ENCODE measurements at regions not wholly inside any gene's neighbourhood (a gene's known extent, or its start where the extent isn't known, plus 50 kb on each side); places are given as distances from the start of the nearest gene placed in this dataset.
"Not testable (repeated sequence)": the region's sequence is repeated elsewhere in the genome, so short reads cannot be mapped to it uniquely, and the experiment has no call there.

- H3K9me3 ChIP-seq (ENCODE audit: low read length); DNase-seq (ENCODE audit: low spot score); in situ Hi-C loops (cut with HindIII; ENCODE audit: extremely low pct_ligation_motif_present, low pct_unique_long_range_greater_than_20kb); H2AFZ ChIP-seq (ENCODE audit: low read length); H3K27me3 ChIP-seq (ENCODE audit: control insufficient read depth in 1 of 2, insufficient read depth in 2 of 2, low read length in 2 of 2); H3K4me3 ChIP-seq (replicated peaks in 1 of 3; ENCODE audit: insufficient read depth in 1 of 3, low read depth in 2 of 3, low read length in 3 of 3); H3K4me1 ChIP-seq (ENCODE audit: insufficient read depth, low read length); intact Hi-C loops (cut with micrococcal nuclease; ENCODE audit: unreplicated experiment); H3K36me3 ChIP-seq (replicated peaks in 1 of 2; ENCODE audit: control insufficient read depth in 1 of 2, insufficient read depth in 2 of 2, low read length in 2 of 2); CTCF ChIA-PET (ENCODE audit: low intra/inter-chr PET ratio, low total read pairs); POLR2A ChIA-PET; H3K4me2 ChIP-seq (ENCODE audit: low read depth, low read length); H4K20me1 ChIP-seq (ENCODE audit: insufficient read depth, low read length); H3K27ac ChIP-seq (ENCODE audit: extremely low read length, insufficient read depth, low read length); FAIRE-seq; H3K79me2 ChIP-seq (ENCODE audit: insufficient read depth, low read length); H3K9ac ChIP-seq (ENCODE audit: insufficient read depth, low read depth, low read length); ATAC-seq; BruUV-seq (replicated peaks): not testable (repeated sequence)
Observed at GRCh38 chrY:26254262-26254661, 632.3 kb downstream of the CDY1 start.

DNA sequence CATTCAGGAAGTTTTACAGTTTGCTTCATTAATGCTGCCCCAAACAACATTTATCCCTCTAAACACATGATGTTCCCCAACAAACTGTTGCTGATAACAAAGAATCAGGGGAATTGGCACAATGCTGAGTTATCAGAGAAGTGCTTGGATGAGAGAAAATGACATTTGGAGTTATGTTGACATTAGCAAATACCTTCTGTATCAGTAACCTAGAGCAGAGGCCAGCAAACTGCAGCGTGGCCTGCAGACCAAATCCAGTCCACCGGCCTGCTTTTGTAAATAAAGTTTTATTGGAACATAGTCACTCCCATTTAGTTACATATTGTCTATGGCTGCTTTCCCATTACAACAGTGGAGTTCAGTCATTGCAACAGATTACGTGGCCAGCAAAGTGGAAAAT, 643.5 kb downstream of the CDY1 start:
- H3K9ac ChIP-seq (ENCODE audit: insufficient read depth, low read depth, low read length); BruUV-seq (replicated peaks); FAIRE-seq; H3K4me3 ChIP-seq (replicated peaks in 1 of 3; ENCODE audit: insufficient read depth in 1 of 3, low read depth in 2 of 3, low read length in 3 of 3); in situ Hi-C loops (cut with HindIII; ENCODE audit: extremely low pct_ligation_motif_present, low pct_unique_long_range_greater_than_20kb); H2AFZ ChIP-seq (ENCODE audit: low read length); H4K20me1 ChIP-seq (ENCODE audit: insufficient read depth, low read length); H3K27me3 ChIP-seq (ENCODE audit: control insufficient read depth in 1 of 2, insufficient read depth in 2 of 2, low read length in 2 of 2); H3K79me2 ChIP-seq (ENCODE audit: insufficient read depth, low read length); H3K4me1 ChIP-seq (ENCODE audit: insufficient read depth, low read length); ATAC-seq; H3K27ac ChIP-seq (ENCODE audit: extremely low read length, insufficient read depth, low read length); POLR2A ChIA-PET; intact Hi-C loops (cut with micrococcal nuclease; ENCODE audit: unreplicated experiment); H3K36me3 ChIP-seq (replicated peaks in 1 of 2; ENCODE audit: control insufficient read depth in 1 of 2, insufficient read depth in 2 of 2, low read length in 2 of 2); CTCF ChIA-PET (ENCODE audit: low intra/inter-chr PET ratio, low total read pairs); DNase-seq (ENCODE audit: low spot score); H3K9me3 ChIP-seq (ENCODE audit: low read length); H3K4me2 ChIP-seq (ENCODE audit: low read depth, low read length): not testable (repeated sequence)
- no CpG with 5 or more reads among the region's 3 CpGs for WGBS (ENCODE audit: low lambda C conversion rate)

- H2AFZ ChIP-seq (ENCODE audit: low read length); H3K9ac ChIP-seq (ENCODE audit: insufficient read depth, low read depth, low read length); DNase-seq (ENCODE audit: low spot score); H3K36me3 ChIP-seq (replicated peaks in 1 of 2; ENCODE audit: control insufficient read depth in 1 of 2, insufficient read depth in 2 of 2, low read length in 2 of 2); CTCF ChIA-PET (ENCODE audit: low intra/inter-chr PET ratio, low total read pairs); H3K9me3 ChIP-seq (ENCODE audit: low read length); ATAC-seq; H3K4me3 ChIP-seq (replicated peaks in 1 of 3; ENCODE audit: insufficient read depth in 1 of 3, low read depth in 2 of 3, low read length in 3 of 3); FAIRE-seq; H3K27me3 ChIP-seq (ENCODE audit: control insufficient read depth in 1 of 2, insufficient read depth in 2 of 2, low read length in 2 of 2); BruUV-seq (replicated peaks); H4K20me1 ChIP-seq (ENCODE audit: insufficient read depth, low read length); in situ Hi-C loops (cut with HindIII; ENCODE audit: extremely low pct_ligation_motif_present, low pct_unique_long_range_greater_than_20kb); H3K4me2 ChIP-seq (ENCODE audit: low read depth, low read length); intact Hi-C loops (cut with micrococcal nuclease; ENCODE audit: unreplicated experiment); POLR2A ChIA-PET; H3K79me2 ChIP-seq (ENCODE audit: insufficient read depth, low read length); H3K27ac ChIP-seq (ENCODE audit: extremely low read length, insufficient read depth, low read length); H3K4me1 ChIP-seq (ENCODE audit: insufficient read depth, low read length): not testable (repeated sequence)
- WGBS (ENCODE audit: low lambda C conversion rate), result no CpG with 5 or more reads among the region's 3 CpGs
Observed at GRCh38 chrY:26268421-26268820, 646.5 kb downstream of the CDY1 start.

DNA sequence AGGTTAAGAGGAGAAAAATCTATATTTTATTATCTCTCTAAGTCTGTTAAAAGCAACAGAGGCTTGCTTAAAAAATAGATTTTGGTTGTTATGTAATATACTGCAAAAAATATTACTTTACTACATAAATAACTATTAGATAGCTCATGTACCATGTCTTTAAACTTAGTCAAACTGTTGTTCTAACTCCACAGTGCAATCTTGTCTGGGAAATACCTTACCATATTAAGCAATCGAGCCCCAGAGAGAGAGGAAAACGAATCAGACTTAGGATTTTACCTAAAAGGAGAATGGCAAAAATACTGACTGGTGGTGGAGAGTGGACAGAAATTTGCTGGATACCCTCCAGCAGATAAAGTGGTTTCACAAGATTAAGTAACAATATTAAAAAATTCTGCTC, 647.0 kb downstream of the CDY1 start:
- H3K27me3 ChIP-seq (ENCODE audit: control insufficient read depth in 1 of 2, insufficient read depth in 2 of 2, low read length in 2 of 2); H2AFZ ChIP-seq (ENCODE audit: low read length); POLR2A ChIA-PET; H4K20me1 ChIP-seq (ENCODE audit: insufficient read depth, low read length); in situ Hi-C loops (cut with HindIII; ENCODE audit: extremely low pct_ligation_motif_present, low pct_unique_long_range_greater_than_20kb); H3K9ac ChIP-seq (ENCODE audit: insufficient read depth, low read depth, low read length); CTCF ChIA-PET (ENCODE audit: low intra/inter-chr PET ratio, low total read pairs); H3K4me2 ChIP-seq (ENCODE audit: low read depth, low read length); H3K9me3 ChIP-seq (ENCODE audit: low read length); FAIRE-seq; H3K79me2 ChIP-seq (ENCODE audit: insufficient read depth, low read length); BruUV-seq (replicated peaks); H3K4me1 ChIP-seq (ENCODE audit: insufficient read depth, low read length); ATAC-seq; H3K27ac ChIP-seq (ENCODE audit: extremely low read length, insufficient read depth, low read length); H3K4me3 ChIP-seq (replicated peaks in 1 of 3; ENCODE audit: insufficient read depth in 1 of 3, low read depth in 2 of 3, low read length in 3 of 3); H3K36me3 ChIP-seq (replicated peaks in 1 of 2; ENCODE audit: control insufficient read depth in 1 of 2, insufficient read depth in 2 of 2, low read length in 2 of 2); DNase-seq (ENCODE audit: low spot score); intact Hi-C loops (cut with micrococcal nuclease; ENCODE audit: unreplicated experiment): not testable (repeated sequence)
- no CpG with 5 or more reads among the region's 2 CpGs for WGBS (ENCODE audit: low lambda C conversion rate)

DNA sequence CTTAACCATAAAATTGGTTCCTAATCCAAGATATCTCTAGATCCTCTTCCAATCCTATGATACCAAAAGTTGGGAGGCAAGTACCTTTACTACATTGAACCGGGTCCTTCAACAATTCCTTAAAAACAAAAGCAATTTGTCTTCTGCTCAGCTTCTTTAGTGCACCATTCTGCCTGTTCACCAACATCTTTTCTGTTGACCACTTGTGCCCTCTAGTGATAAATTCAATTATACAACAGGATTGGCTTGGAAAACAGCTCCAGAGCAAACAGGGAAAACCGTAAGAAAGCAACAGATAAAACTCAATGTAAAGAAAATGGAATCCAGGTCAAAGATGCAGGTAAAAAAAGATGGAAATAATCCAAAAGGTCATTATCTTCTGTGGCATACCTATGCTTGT, 651.2 kb downstream of the CDY1 start:
- ATAC-seq; BruUV-seq (replicated peaks); FAIRE-seq; H3K4me1 ChIP-seq (ENCODE audit: insufficient read depth, low read length); H4K20me1 ChIP-seq (ENCODE audit: insufficient read depth, low read length); H3K9ac ChIP-seq (ENCODE audit: insufficient read depth, low read depth, low read length); H3K4me3 ChIP-seq (replicated peaks in 1 of 3; ENCODE audit: insufficient read depth in 1 of 3, low read depth in 2 of 3, low read length in 3 of 3); CTCF ChIA-PET (ENCODE audit: low intra/inter-chr PET ratio, low total read pairs); H3K9me3 ChIP-seq (ENCODE audit: low read length); POLR2A ChIA-PET; H2AFZ ChIP-seq (ENCODE audit: low read length); intact Hi-C loops (cut with micrococcal nuclease; ENCODE audit: unreplicated experiment); H3K36me3 ChIP-seq (replicated peaks in 1 of 2; ENCODE audit: control insufficient read depth in 1 of 2, insufficient read depth in 2 of 2, low read length in 2 of 2); H3K4me2 ChIP-seq (ENCODE audit: low read depth, low read length); DNase-seq (ENCODE audit: low spot score); in situ Hi-C loops (cut with HindIII; ENCODE audit: extremely low pct_ligation_motif_present, low pct_unique_long_range_greater_than_20kb); H3K27ac ChIP-seq (ENCODE audit: extremely low read length, insufficient read depth, low read length); H3K79me2 ChIP-seq (ENCODE audit: insufficient read depth, low read length); H3K27me3 ChIP-seq (ENCODE audit: control insufficient read depth in 1 of 2, insufficient read depth in 2 of 2, low read length in 2 of 2): not testable (repeated sequence)
- WGBS (ENCODE audit: low lambda C conversion rate), result no CpG with 5 or more reads among the region's 2 CpGs
